ENCODE measurements at regions not wholly inside any gene's neighbourhood (a gene's known extent, or its start where the extent isn't known, plus 50 kb on each side); places are given as distances from the start of the nearest gene placed in this dataset.
A peak's percentile ranks its signal among the peaks of the same experiment; 100 is the strongest.

DNA sequence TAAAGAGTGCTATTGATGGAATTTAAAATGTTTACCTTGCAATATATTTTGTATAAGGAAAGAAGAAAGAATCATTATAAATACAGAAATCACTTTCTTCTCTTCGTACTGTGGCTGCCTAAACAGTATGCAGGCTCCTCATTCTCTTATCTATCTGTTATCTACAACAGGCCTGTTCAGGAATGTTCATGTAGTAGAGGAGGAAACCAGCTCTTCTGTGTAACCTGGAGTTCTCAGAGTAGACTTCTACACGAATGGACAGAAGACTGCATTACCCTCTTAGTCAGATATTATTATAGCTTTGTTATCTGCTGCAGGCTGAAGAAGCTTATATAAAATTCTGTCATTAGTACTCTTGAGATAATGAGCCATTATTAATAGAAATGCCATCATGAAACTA, 1225.9 kb upstream of the CNTN5 start:
- Histone ChIP-seq H3K9me3 (replicated peaks; ENCODE audit: control insufficient read depth, insufficient read depth, low read depth, low read length) (no peaks in the 10 kb centered on the region), H3K9ac (ENCODE audit: insufficient read depth in 1 of 2, low read depth in 2 of 2, low read length in 2 of 2) (no peak overlapping the region), H3K4me3 (no peak overlapping the region), H3K27ac (ENCODE audit: extremely low read depth, low read depth, low read length) (no peak overlapping the region), H3K4me2 (ENCODE audit: insufficient read depth, low read length) (no peak overlapping the region), H4K20me1 (replicated peaks; ENCODE audit: control insufficient read depth, insufficient read depth, low read length) (no peaks in the 10 kb centered on the region), H3K36me3 (ENCODE audit: control insufficient read depth, insufficient read depth, low read length) (no peaks in the 10 kb centered on the region), H3K79me2 (ENCODE audit: control insufficient read depth, insufficient read depth, low read length) (no peaks in the 10 kb centered on the region), H3K27me3 (ENCODE audit: control insufficient read depth in 2 of 2, insufficient read depth in 2 of 2, low read length in 2 of 2) (no peaks in the 10 kb centered on the region), H3K9me1 (ENCODE audit: control insufficient read depth, insufficient read depth, low read length) (no peaks in the 10 kb centered on the region), H2AFZ (ENCODE audit: low read depth, low read length) (no peak overlapping the region), H3K4me1 (replicated peaks in 1 of 2; ENCODE audit: control insufficient read depth in 2 of 2, insufficient read depth in 2 of 2, low read length in 2 of 2) (no peaks in the 10 kb centered on the region)
- ChIA-PET POLR2A (interaction anchor here (1.6 kb wide), 1 partner anchor 13 kb away, joined by 3 read pairs; no protein-coding TSS in a partner anchor), CTCF (ENCODE audit: low intra/inter-chr PET ratio) (no interaction called here)
- ATAC-seq (no peak), DNase-seq (ENCODE audit: extremely low read depth in 1 of 4, low spot score in 3 of 4) (no peak), FAIRE-seq (no peak)
- intact Hi-C loops (cut with micrococcal nuclease) = no loop called here
- TF ChIP-seq FOXO4 (CRISPR knock-in tag; IDR thresholded peaks at IDR 0.05) = no peak
- peak; percentile 45; the same call in 1 of the 2 replicates for TF ChIP-seq TEAD4 (IDR thresholded peaks at IDR 0.05; ENCODE audit: low read length)
- no peak for TF ChIP-seq TEAD4 (CRISPR knock-in tag; IDR thresholded peaks at IDR 0.05; ENCODE audit: borderline replicate concordance)
- no peak for TF ChIP-seq SRSF9 (IDR thresholded peaks at IDR 0.05; ENCODE audit: borderline replicate concordance, low read depth, low read length)
- no peak for TF ChIP-seq PYGO2 (tag; IDR thresholded peaks at IDR 0.05)
- peak; percentile 49; the same call in 1 of the 2 replicates for TF ChIP-seq EHMT2 (IDR thresholded peaks at IDR 0.05)
- no TSS peak for BruUV-seq (replicated peaks)
- in situ Hi-C loops (cut with MboI) = no loop called here
- WGBS (ENCODE audit: insufficient coverage, low coverage, missing lambda C conversion rate) = 0% methylated on average over 2 of the region's 2 CpGs

All from K562 (cell line).